ENCODE measurements at regions not wholly inside any gene's neighbourhood (a gene's known extent, or its start where the extent isn't known, plus 50 kb on each side); places are given as distances from the start of the nearest gene placed in this dataset.

DNA sequence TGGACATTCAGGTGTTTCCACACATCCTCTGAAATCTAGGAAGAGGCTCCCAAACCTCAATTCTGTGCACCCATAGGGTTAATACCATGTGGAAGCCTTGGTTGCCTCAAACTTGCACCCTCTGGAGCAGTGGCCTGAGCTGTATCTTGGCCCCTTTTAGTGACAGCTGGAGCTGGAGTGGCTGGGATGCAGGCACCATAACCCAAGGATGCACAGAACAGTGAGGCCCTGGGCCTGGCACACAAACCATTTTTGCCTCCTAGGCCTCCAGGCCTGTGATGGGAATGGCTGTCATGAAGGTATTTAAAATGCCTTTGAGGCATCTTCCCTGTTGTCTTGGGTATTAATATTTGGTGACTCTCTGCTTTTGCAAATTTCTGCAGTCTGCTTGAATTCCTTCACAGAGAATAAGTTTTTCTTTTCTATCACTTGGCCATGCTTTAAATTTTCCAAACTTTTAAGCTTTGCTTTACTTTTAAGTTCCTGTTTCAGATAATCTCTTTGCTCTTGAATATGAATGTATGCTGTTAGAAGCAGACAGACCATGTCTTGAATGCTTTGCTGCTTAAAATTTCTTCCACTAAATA is 1594.5 kb upstream of the PCDH20 start:
- no peak overlapping the region for H2BK5ac ChIP-seq (ENCODE audit: low read depth, low read length, poor library complexity, severe bottlenecking)
- H2BK20ac ChIP-seq (ENCODE audit: low read depth, low read length): no peak overlapping the region
- no peaks in the 10 kb centered on the region for H3K4me1 ChIP-seq (ENCODE audit: control insufficient read depth, insufficient read depth, low read length)
- H3K4me3 ChIP-seq (ENCODE audit: insufficient read depth, low read depth, low read length): no peak overlapping the region
- ChIA-PET CTCF (no interaction called here), POLR2A (ENCODE audit: unreplicated experiment) (interaction anchor here (0.7 kb wide), 1 partner anchor 9 kb away, joined by 3 read pairs; no protein-coding TSS in a partner anchor)
- no peak overlapping the region for H3K9ac ChIP-seq (ENCODE audit: low read depth, low read length)
- no peak overlapping the region for H3K4ac ChIP-seq (ENCODE audit: low read depth, low read length)
- BruUV-seq (replicated peaks): no TSS peak
- H4K91ac ChIP-seq (ENCODE audit: insufficient read depth, low read depth, low read length): no peak overlapping the region
- no peak overlapping the region for H3K23ac ChIP-seq (ENCODE audit: low read depth, low read length)
- no peak overlapping the region for H2BK15ac ChIP-seq (ENCODE audit: low read depth, low read length)
- H3K56ac ChIP-seq (ENCODE audit: extremely low read depth, insufficient read depth, low read length): no peak overlapping the region
- no peak overlapping the region for H2AFZ ChIP-seq (replicated peaks; ENCODE audit: low read length, poor library complexity)
- no peak overlapping the region for H3K27ac ChIP-seq (ENCODE audit: insufficient read depth, low read length)
- H3K18ac ChIP-seq (ENCODE audit: low read depth, low read length): no peak overlapping the region
- intact Hi-C loops (cut with micrococcal nuclease): no loop called here
- no peaks in the 10 kb centered on the region for H3K27me3 ChIP-seq (ENCODE audit: control insufficient read depth, insufficient read depth, low read length)
- H3K9me1 ChIP-seq (ENCODE audit: insufficient read depth, low read length): no peaks in the 10 kb centered on the region
- no peaks in the 10 kb centered on the region for H4K20me1 ChIP-seq (ENCODE audit: insufficient read depth, low read length)
- no peak overlapping the region for H4K5ac ChIP-seq (ENCODE audit: low read depth, low read length)
- in situ Hi-C loops (cut with MboI; ENCODE audit: low sequenced_read_pairs): no loop called here
- no peak for DNase-seq
- no peaks in the 10 kb centered on the region for H3K79me1 ChIP-seq (ENCODE audit: low read depth in 1 of 2, low read length in 2 of 2)
- ATAC-seq (ENCODE audit: low read depth): no peak
- no peak overlapping the region for H3K14ac ChIP-seq (replicated peaks; ENCODE audit: low read depth, low read length)
- no peak overlapping the region for H4K8ac ChIP-seq (ENCODE audit: low read depth in 2 of 2, low read length in 2 of 2)
- H2AK9ac ChIP-seq (replicated peaks; ENCODE audit: low read depth, low read length, poor library complexity): no peak overlapping the region
- no peak overlapping the region for H2BK120ac ChIP-seq (ENCODE audit: low read depth, low read length)
- H3K9me3 ChIP-seq (ENCODE audit: control insufficient read depth, insufficient read depth, low read length): peaks cover 12% of the 10 kb centered on the region
- dilution Hi-C loops (cut with HindIII; ENCODE audit: low sequenced_read_pairs, unreplicated experiment): no loop called here
- TF ChIP-seq NFE2L2 (IDR thresholded peaks at IDR 0.05; ENCODE audit: low read depth, low read length) (no peak), CHD1 (IDR thresholded peaks at IDR 0.05; ENCODE audit: low read depth, low read length) (no peak), BHLHE40 (IDR thresholded peaks at IDR 0.05; ENCODE audit: low read depth, low read length) (no peak), MXI1 (IDR thresholded peaks at IDR 0.05; ENCODE audit: borderline replicate concordance, low read depth, low read length) (no peak), FOS (IDR thresholded peaks at IDR 0.05; ENCODE audit: low read depth, low read length) (no peak), RCOR1 (IDR thresholded peaks at IDR 0.05; ENCODE audit: insufficient replicate concordance, low read length) (no peak), CEBPB (IDR thresholded peaks at IDR 0.05; ENCODE audit: low read depth, low read length) (no peak), SMC3 (IDR thresholded peaks at IDR 0.05; ENCODE audit: low read depth, low read length) (no peak), POLR2A (IDR thresholded peaks at IDR 0.05; ENCODE audit: low read depth, low read length) (no peak)
- TF ChIP-seq, protein P1, sequence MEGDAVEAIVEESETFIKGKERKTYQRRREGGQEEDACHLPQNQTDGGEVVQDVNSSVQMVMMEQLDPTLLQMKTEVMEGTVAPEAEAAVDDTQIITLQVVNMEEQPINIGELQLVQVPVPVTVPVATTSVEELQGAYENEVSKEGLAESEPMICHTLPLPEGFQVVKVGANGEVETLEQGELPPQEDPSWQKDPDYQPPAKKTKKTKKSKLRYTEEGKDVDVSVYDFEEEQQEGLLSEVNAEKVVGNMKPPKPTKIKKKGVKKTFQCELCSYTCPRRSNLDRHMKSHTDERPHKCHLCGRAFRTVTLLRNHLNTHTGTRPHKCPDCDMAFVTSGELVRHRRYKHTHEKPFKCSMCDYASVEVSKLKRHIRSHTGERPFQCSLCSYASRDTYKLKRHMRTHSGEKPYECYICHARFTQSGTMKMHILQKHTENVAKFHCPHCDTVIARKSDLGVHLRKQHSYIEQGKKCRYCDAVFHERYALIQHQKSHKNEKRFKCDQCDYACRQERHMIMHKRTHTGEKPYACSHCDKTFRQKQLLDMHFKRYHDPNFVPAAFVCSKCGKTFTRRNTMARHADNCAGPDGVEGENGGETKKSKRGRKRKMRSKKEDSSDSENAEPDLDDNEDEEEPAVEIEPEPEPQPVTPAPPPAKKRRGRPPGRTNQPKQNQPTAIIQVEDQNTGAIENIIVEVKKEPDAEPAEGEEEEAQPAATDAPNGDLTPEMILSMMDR (conservative IDR thresholded peaks at IDR 0.05; ENCODE audit: low read depth, low read length): no peak
- no peak overlapping the region for H3K4me2 ChIP-seq (ENCODE audit: low read depth, low read length)
- no peaks in the 10 kb centered on the region for H3K36me3 ChIP-seq (ENCODE audit: control insufficient read depth, insufficient read depth, low read length)
- no peak overlapping the region for H2AK5ac ChIP-seq (ENCODE audit: low read depth, low read length)
